ENCODE measurements at regions not wholly inside any gene's neighbourhood (a gene's known extent, or its start where the extent isn't known, plus 50 kb on each side); places are given as distances from the start of the nearest gene placed in this dataset.

DNA sequence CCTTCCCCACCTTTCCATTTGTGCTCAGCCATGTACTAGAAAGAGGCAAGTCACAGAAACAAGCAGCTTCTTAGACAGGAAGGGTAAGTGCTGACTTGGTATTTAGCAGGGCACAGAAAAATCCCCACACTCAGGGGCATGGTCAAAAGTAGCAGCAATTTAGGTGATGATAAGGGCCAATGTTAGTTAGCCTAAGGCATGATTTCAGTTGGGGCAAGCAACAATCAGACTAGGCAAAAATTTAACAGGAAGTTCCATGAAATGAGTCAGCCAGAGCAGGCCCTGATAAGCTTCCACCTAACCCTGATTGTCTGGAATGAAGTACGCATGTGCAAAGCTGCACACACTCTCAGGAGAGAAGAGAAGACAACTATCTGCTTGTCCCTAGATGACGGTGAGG lies 423.4 kb upstream of the UBE2E2 start:
- H3K27me3 Mint-ChIP-seq: no peaks in the 10 kb centered on the region
- peaks cover 6% of the 10 kb centered on the region for H3K9me3 Mint-ChIP-seq
- no peak overlapping the region for H3K4me3 Mint-ChIP-seq
- no peaks in the 10 kb centered on the region for H3K36me3 Mint-ChIP-seq
- H3K4me1 Mint-ChIP-seq (ENCODE audit: unreplicated experiment): no peaks in the 10 kb centered on the region
- DNase-seq (ENCODE audit: extremely low spot score, unreplicated experiment): no peak
- H3K27ac Mint-ChIP-seq: no peak overlapping the region
- TF ChIP-seq, protein P1, sequence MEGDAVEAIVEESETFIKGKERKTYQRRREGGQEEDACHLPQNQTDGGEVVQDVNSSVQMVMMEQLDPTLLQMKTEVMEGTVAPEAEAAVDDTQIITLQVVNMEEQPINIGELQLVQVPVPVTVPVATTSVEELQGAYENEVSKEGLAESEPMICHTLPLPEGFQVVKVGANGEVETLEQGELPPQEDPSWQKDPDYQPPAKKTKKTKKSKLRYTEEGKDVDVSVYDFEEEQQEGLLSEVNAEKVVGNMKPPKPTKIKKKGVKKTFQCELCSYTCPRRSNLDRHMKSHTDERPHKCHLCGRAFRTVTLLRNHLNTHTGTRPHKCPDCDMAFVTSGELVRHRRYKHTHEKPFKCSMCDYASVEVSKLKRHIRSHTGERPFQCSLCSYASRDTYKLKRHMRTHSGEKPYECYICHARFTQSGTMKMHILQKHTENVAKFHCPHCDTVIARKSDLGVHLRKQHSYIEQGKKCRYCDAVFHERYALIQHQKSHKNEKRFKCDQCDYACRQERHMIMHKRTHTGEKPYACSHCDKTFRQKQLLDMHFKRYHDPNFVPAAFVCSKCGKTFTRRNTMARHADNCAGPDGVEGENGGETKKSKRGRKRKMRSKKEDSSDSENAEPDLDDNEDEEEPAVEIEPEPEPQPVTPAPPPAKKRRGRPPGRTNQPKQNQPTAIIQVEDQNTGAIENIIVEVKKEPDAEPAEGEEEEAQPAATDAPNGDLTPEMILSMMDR (conservative IDR thresholded peaks at IDR 0.05): no peak

- no peak for DNase-seq (ENCODE audit: extremely low spot score, unreplicated experiment)
- Mint-ChIP-seq H3K27ac (no peak overlapping the region), H3K4me1 (ENCODE audit: unreplicated experiment) (no peaks in the 10 kb centered on the region), H3K9me3 (no peaks in the 10 kb centered on the region), H3K4me3 (no peak overlapping the region), H3K36me3 (no peaks in the 10 kb centered on the region), H3K27me3 (no peaks in the 10 kb centered on the region)
- TF ChIP-seq, protein P1 (conservative IDR thresholded peaks at IDR 0.05): no peak
Measured at GRCh38 chr3:22792533-22792932, 410.6 kb upstream of the UBE2E2 start.

GRCh38 chr3:22795917-22796316 lies 407.2 kb upstream of the UBE2E2 start:
- Mint-ChIP-seq H3K27ac (no peak overlapping the region), H3K4me1 (ENCODE audit: unreplicated experiment) (no peaks in the 10 kb centered on the region), H3K4me3 (no peak overlapping the region), H3K27me3 (no peaks in the 10 kb centered on the region), H3K9me3 (no peaks in the 10 kb centered on the region), H3K36me3 (no peaks in the 10 kb centered on the region)
- DNase-seq (ENCODE audit: extremely low spot score, unreplicated experiment): no peak
- TF ChIP-seq, protein P1 (conservative IDR thresholded peaks at IDR 0.05): no peak

GRCh38 chr3:22798461-22798860 lies 404.7 kb upstream of the UBE2E2 start:
- DNase-seq (ENCODE audit: extremely low spot score, unreplicated experiment): no peak
- no peak overlapping the region for H3K27ac Mint-ChIP-seq
- H3K27me3 Mint-ChIP-seq: no peaks in the 10 kb centered on the region
- H3K36me3 Mint-ChIP-seq: no peaks in the 10 kb centered on the region
- H3K9me3 Mint-ChIP-seq: no peaks in the 10 kb centered on the region
- TF ChIP-seq, protein P1 (conservative IDR thresholded peaks at IDR 0.05): no peak
- H3K4me3 Mint-ChIP-seq: no peak overlapping the region
- H3K4me1 Mint-ChIP-seq (ENCODE audit: unreplicated experiment): no peaks in the 10 kb centered on the region

GRCh38 chr3:22819209-22819608 lies 383.9 kb upstream of the UBE2E2 start:
- no peaks in the 10 kb centered on the region for H3K9me3 Mint-ChIP-seq
- H3K36me3 Mint-ChIP-seq: no peaks in the 10 kb centered on the region
- TF ChIP-seq, protein P1 (conservative IDR thresholded peaks at IDR 0.05): no peak
- H3K27me3 Mint-ChIP-seq: no peaks in the 10 kb centered on the region
- H3K27ac Mint-ChIP-seq: no peak overlapping the region
- H3K4me1 Mint-ChIP-seq (ENCODE audit: unreplicated experiment): peaks cover 3% of the 10 kb centered on the region
- DNase-seq (ENCODE audit: extremely low spot score, unreplicated experiment): no peak
- no peak overlapping the region for H3K4me3 Mint-ChIP-seq

- Mint-ChIP-seq H3K27me3 (no peaks in the 10 kb centered on the region), H3K4me1 (ENCODE audit: unreplicated experiment) (peaks cover 14% of the 10 kb centered on the region), H3K27ac (peak overlapping the region; percentile 71), H3K4me3 (no peak overlapping the region), H3K36me3 (no peaks in the 10 kb centered on the region), H3K9me3 (no peaks in the 10 kb centered on the region)
- no peak for DNase-seq (ENCODE audit: extremely low spot score, unreplicated experiment)
- TF ChIP-seq, protein P1 (conservative IDR thresholded peaks at IDR 0.05): no peak
Measured at GRCh38 chr3:22835041-22835440, 368.1 kb upstream of the UBE2E2 start.
